Retina (tissue), 1 donor: ENCODE measurements at regions not wholly inside any gene's neighbourhood (a gene's known extent, or its start where the extent isn't known, plus 50 kb on each side); places are given as distances from the start of the nearest gene placed in this dataset.
A peak's percentile ranks its signal among the peaks of the same experiment; 100 is the strongest.

Source experiments
- DNase-seq: peaks from one replicate; pipeline ENCODE4 v3.0.0-alpha.2; 2016

GRCh38 chr19:33902395-33902794, 105.7 kb downstream of the KCTD15 start:
- DNase-seq, result no peak

- DNase-seq, result no peak
Measured at GRCh38 chr19:33902802-33903488, 106.3 kb downstream of the KCTD15 start.

DNA sequence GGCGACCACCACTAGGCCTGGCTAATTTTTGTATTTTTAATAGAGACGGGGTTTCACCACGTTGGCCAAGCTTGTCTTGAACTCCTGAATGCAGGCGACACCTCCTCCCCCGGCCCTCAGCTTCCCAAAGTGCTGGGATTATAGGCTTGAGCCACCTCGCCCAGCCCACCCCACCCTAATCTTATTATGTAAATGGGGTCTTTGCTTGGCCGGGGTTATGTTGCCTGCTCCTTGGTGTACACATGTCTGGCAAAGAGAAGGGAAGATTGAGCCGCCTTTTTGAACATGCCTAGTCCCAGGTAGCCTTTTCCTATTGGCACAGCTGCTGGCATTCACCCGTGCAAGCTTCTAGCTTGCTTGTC, 106.8 kb downstream of the KCTD15 start:
- no peak for DNase-seq

GRCh38 chr19:33904681-33905080, 108.0 kb downstream of the KCTD15 start:
- DNase-seq, result peak; percentile 9

DNA sequence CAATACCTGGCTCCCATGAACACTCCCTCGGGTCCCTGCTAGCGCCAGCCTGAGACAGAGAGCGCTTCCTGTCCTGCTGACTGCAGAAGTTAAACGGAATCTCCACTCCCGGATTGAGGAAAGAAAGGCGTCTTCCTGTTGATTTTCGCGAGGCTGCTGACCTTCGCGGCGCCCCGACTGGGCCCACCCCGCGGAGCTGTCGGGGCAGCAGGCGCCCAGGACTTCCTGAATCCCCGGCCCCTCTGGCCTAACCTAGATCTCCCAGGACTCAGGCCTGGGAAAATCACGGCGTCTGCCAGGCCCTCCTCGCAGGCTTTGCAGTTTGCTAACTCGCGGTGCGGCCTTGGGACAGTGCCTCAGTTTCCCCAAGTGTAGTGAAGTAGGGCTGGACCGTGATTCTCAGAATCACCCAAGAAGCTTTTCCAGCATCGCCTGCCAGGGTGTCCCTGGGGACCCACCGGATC, 108.8 kb downstream of the KCTD15 start:
- DNase-seq, result peak; percentile 62

DNA sequence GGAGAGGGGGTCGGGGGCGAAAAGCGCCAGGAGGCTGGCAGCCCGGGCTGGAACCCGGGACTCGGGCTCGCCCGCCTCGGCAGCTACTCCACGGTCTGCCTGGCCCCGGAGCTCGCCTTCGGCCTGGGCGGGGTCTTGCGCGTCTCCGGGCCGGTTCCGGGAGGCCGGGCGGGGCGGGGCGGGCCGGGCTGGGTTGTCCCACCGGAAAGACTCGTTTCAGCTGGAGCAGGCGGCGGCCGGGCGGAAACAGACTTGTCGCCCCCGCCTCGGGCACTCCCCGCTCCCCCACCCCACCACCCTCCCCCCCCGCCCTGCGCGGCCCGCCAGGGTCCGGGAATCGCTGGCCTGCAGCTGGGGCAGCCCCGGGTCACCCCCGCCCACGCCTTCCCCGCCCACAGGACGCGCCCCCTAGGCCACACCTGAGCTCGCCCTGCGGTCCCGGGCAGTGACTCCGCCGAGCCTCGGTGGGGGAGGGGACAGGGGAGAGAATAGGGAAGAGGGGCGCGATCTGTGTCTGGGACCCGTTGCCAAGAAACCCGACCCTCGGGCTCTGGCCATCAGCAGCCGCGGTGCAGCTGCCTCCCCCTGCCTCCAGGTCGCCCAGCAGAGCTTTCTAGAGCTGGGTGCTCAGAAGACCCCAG, 109.4 kb downstream of the KCTD15 start:
- DNase-seq, result no peak

- DNase-seq, result peak; percentile 60
Measured at GRCh38 chr19:33906578-33907335, 110.1 kb downstream of the KCTD15 start.

- no peak for DNase-seq
Measured at GRCh38 chr19:33910922-33911321, 114.3 kb downstream of the KCTD15 start.

DNA sequence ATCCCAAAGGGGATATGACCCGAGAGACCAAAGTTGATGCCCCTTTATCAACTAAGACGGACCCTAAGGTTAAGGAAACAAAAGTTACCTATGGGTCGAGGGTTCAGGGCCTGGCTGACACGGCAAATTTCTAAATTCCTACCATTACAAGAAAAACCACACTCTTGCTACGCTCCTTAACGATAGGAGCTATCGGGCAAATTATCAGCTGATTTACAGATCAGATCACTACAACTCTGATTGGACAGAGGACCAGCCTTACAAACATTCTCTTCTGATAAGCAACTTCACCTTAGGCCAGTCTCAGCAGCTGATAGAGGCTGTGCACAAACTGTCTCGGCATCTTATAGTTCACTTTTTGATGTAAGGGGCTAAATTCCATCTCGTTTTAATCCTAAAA, 117.9 kb downstream of the KCTD15 start:
- DNase-seq, result no peak

GRCh38 chr19:33916792-33917191, 120.1 kb downstream of the KCTD15 start:
- no peak for DNase-seq

GRCh38 chr19:33919291-33919690, 122.6 kb downstream of the KCTD15 start:
- DNase-seq, result no peak

- no peak for DNase-seq
Measured at GRCh38 chr19:33921165-33921564, 124.5 kb downstream of the KCTD15 start.

GRCh38 chr19:33926306-33926705, 129.6 kb downstream of the KCTD15 start:
- DNase-seq, result no peak

DNA sequence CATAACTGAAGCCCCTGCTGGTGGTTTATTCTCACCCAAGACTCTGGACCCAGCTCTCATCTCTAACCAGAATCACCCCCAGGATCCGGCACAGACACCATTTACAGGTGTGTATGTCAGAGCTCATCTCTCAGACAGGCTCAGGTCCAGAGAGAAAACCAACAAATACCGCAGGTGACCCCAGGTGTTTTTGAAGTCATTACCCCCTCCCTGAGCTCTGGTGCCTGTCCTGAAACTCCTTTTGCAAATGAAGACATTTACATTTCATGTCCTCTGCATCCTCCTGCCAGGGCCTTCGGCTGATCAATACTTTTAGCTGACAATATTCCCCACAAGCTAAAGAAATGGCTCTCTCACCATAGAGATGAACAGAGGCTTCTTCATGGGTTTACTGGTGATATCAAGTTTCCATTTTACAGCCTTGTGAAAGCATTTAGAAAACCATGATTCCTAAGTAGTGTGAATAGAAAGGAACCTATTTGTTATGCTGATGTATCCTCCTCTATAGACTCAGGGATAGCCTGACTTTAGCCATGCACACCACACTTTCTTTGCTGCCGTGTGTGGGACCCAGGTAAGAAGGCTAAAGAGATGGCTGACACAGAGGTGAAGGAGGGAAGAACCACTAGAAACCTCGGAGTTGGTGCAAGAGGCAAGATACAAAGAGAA, 131.3 kb downstream of the KCTD15 start:
- no peak for DNase-seq

DNA sequence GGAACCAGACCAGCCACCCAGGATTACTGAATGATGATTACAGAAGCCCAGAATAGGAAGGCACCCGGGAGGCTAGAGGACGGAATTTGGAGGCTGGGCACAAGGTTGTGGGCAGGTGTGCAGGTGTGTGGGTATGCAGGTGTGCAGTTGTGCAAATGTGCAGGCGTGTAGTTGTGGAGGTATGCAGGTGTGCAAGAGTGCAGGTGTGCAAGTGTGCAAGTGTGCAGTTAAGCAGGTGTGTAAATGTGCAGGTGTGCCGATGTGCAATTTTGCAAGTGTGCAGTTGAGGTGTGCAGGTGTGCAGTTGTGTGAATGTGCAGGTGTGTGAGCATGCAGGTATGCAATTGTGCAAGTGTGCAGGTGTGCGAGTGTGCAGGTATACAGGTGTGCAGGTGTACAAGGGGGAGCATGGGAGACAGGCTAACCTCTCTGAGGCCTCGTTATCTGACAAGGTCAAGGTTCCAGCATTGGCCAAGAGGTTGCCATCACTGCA, 131.8 kb downstream of the KCTD15 start:
- no peak for DNase-seq

DNA sequence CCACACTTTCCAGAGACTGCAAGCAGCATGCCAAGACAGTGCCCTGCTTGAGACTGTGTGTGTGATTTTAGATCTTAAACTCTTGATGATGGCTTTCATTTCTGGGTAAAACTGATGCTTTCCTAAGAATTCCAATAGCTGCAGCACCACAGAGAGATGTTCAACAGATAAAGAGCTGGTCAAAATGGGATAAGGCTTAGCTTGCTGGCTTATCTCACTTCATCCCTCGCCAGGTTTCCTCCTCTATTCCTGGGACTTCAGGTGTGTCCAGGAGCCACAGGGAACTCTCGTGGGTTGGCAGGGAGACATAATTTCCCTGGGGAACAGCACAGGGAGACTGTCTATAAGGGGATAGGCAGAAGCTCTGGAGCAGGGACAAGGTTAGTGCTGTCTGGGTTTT, 137.3 kb downstream of the KCTD15 start:
- no peak for DNase-seq

GRCh38 chr19:33938821-33939220, 142.2 kb downstream of the KCTD15 start:
- no peak for DNase-seq

DNA sequence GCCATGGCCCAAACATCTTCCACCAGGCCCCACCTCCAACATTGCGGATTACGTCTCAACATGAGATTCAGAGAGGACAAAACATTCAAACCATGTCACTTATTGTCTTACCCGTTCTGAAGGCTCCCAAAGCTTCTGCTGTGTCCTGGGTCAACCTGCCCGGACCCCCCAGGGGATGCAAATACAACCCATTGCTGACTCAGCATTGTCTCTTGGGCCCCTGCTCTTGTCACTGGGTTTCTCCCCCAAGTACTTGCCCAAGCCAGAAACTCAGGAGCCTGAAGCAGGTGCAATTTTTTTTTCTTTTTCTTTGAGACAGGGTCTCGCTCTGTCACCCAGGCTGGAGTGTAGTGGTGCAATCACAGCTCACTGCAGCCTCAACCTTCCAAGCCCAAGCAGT, 144.5 kb downstream of the KCTD15 start:
- no peak for DNase-seq

GRCh38 chr19:33946535-33947264, 150.0 kb downstream of the KCTD15 start:
- DNase-seq, result no peak

DNA sequence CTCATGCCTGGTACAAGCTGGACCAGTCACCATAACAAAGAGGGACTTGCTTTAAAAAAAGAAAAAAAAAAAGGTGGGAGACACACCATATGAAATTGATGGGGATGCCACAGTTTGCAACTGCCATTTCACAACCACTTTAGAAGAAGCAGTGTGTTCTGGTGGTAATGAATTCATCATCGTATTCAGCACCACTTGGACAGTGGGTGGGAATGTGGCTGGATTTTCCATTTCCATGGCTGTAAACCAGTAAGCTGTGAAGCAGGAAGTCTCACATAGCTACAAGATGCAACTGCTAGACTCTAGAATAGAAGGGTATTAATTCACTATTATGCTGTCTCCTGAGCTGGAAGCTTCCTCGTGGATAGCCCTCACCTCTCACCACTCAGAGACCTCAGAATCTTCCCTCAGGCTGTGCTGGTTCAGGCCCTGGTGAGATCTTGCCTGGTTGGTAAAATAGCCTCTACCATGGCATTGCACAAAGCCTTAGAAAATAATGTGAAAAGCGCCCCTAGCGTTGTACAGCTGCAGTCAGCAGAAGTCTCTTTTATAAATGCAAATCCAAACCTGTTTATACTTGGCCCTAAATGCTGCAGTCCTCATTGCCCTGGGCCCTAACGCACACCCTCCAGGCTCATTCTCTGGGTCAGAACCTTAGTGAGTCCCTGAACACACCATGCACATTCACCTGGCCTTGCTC, 150.7 kb downstream of the KCTD15 start:
- no peak for DNase-seq

DNA sequence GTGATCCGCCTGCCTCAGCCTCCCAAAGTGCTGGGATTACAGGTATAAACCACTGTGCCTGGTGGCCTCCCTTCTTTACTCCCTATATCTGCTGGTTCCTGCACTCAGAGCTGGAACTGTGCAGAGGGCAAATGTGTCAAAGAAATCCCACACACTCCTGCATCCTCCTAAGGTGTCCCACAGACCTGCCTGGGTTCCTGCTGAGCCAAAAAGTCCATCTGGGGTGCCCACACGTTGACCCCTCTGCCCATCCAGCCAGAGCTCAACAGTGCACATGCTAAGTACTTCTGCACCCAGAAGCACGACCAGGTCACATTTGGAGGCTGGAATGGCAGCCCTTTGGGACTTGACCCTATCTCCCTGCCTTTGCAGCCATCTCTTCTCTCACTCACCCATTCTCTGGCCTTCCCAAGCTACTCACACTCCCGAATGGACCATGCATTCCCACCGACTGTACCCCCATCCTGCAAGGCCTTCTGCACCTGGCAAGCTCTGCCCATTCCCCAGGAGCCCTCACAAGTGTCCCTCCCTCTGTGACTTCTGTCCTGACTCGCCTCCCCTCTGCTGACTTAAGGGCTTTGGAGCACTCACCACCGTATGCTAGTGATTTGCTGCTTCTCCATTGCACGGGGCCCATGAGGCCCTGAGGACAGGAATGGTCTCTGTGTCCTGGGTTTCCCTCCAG, 152.1 kb downstream of the KCTD15 start:
- DNase-seq, result no peak
